Chondrocyte (in vitro differentiated cells): ENCODE measurements at regions not wholly inside any gene's neighbourhood (a gene's known extent, or its start where the extent isn't known, plus 50 kb on each side); places are given as distances from the start of the nearest gene placed in this dataset.
"Not testable (repeated sequence)": the region's sequence is repeated elsewhere in the genome, so short reads cannot be mapped to it uniquely, and the experiment has no call there.

Experiments used
- DNase-seq: peaks from one replicate; pipeline ENCODE4 v3.0.0; 2021; ENCODE audit warnings: mixed read lengths, low spot score
- H3K27ac Mint-ChIP-seq: one replicate; pipeline ENCODE4 v1.8.0; 2021; ENCODE audit warnings: mild to moderate bottlenecking, moderate library complexity, mixed read lengths; ENCODE audit not compliant: unreplicated experiment
- H3K27me3 Mint-ChIP-seq: 2 replicates; pipeline ENCODE4 v1.8.0; 2021; ENCODE audit warnings: low read depth, mixed read lengths
- H3K36me3 Mint-ChIP-seq: 2 replicates; pipeline ENCODE4 v1.8.0; 2021; ENCODE audit warnings: low read depth, mixed read lengths
- H3K4me1 Mint-ChIP-seq: 2 replicates; pipeline ENCODE4 v1.8.0; 2021; ENCODE audit warnings: low read depth, mild to moderate bottlenecking, mixed read lengths
- H3K4me3 Mint-ChIP-seq: one replicate; pipeline ENCODE4 v1.8.0; 2021; ENCODE audit warnings: mild to moderate bottlenecking, moderate library complexity, mixed read lengths; ENCODE audit not compliant: unreplicated experiment
- H3K9me3 Mint-ChIP-seq: 2 replicates; pipeline ENCODE4 v1.8.0; 2021; ENCODE audit warnings: low read depth, mixed read lengths
- CTCF ChIP-seq: fragments of 200-600 bp; sonication (generic); IDR thresholded peaks from 2 replicates; pipeline ENCODE4 v1.5.0; 2021; ENCODE audit warnings: antibody characterized with exemption, mild to moderate bottlenecking, moderate library complexity

GRCh38 chr3:26090589-26090988 is 300.7 kb downstream of the OXSM start:
- Mint-ChIP-seq H3K9me3 (peaks cover 43% of the 10 kb centered on the region), H3K4me3 (no peak overlapping the region), H3K27me3 (no peaks in the 10 kb centered on the region), H3K4me1 (peaks cover 7% of the 10 kb centered on the region), H3K36me3 (no peaks in the 10 kb centered on the region), H3K27ac (no peak overlapping the region)
- no peak for TF ChIP-seq CTCF
- DNase-seq, result no peak

- TF ChIP-seq CTCF, result no peak
- Mint-ChIP-seq H3K4me3 (no peak overlapping the region), H3K27ac (no peak overlapping the region), H3K36me3 (no peaks in the 10 kb centered on the region), H3K9me3 (peaks cover 46% of the 10 kb centered on the region), H3K27me3 (no peaks in the 10 kb centered on the region), H3K4me1 (peaks cover 7% of the 10 kb centered on the region)
- no peak for DNase-seq
These were observed 301.2 kb downstream of the OXSM start for GRCh38 chr3:26091096-26091495.

GRCh38 chr3:26091626-26092025 is 301.7 kb downstream of the OXSM start:
- peaks cover 7% of the 10 kb centered on the region for H3K4me1 Mint-ChIP-seq
- peaks cover 50% of the 10 kb centered on the region for H3K9me3 Mint-ChIP-seq
- no peak for DNase-seq
- H3K4me3 Mint-ChIP-seq, result no peak overlapping the region
- H3K27ac Mint-ChIP-seq, result no peak overlapping the region
- TF ChIP-seq CTCF, result no peak
- H3K36me3 Mint-ChIP-seq, result no peaks in the 10 kb centered on the region
- no peaks in the 10 kb centered on the region for H3K27me3 Mint-ChIP-seq

- H3K27me3 Mint-ChIP-seq, H3K27ac Mint-ChIP-seq, H3K36me3 Mint-ChIP-seq, DNase-seq, H3K4me3 Mint-ChIP-seq: not testable (repeated sequence)
- Mint-ChIP-seq H3K9me3 (peaks cover 45% of the 10 kb centered on the region), H3K4me1 (peaks cover 18% of the 10 kb centered on the region)
These were observed 307.2 kb downstream of the OXSM start for GRCh38 chr3:26097111-26097510.

GRCh38 chr3:26099692-26100091 is 309.8 kb downstream of the OXSM start:
- no peaks in the 10 kb centered on the region for H3K27me3 Mint-ChIP-seq
- no peak overlapping the region for H3K4me3 Mint-ChIP-seq
- peaks cover 32% of the 10 kb centered on the region for H3K9me3 Mint-ChIP-seq
- peaks cover 23% of the 10 kb centered on the region for H3K4me1 Mint-ChIP-seq
- H3K36me3 Mint-ChIP-seq, result no peaks in the 10 kb centered on the region
- H3K27ac Mint-ChIP-seq, result no peak overlapping the region
- TF ChIP-seq CTCF, result no peak
- DNase-seq, result no peak

GRCh38 chr3:26100176-26100575 is 310.3 kb downstream of the OXSM start:
- TF ChIP-seq CTCF, result no peak
- H3K4me1 Mint-ChIP-seq, result peaks cover 28% of the 10 kb centered on the region
- no peak overlapping the region for H3K27ac Mint-ChIP-seq

More at GRCh38 chr3:26100176-26100575, 310.3 kb downstream of the OXSM start:
- peaks cover 29% of the 10 kb centered on the region for H3K9me3 Mint-ChIP-seq
- DNase-seq, result no peak
- H3K27me3 Mint-ChIP-seq, result no peaks in the 10 kb centered on the region
- H3K36me3 Mint-ChIP-seq, result no peaks in the 10 kb centered on the region
- H3K4me3 Mint-ChIP-seq, result no peak overlapping the region
